Liver (tissue), 3 donors: ENCODE measurements at regions not wholly inside any gene's neighbourhood (a gene's known extent, or its start where the extent isn't known, plus 50 kb on each side); places are given as distances from the start of the nearest gene placed in this dataset.
"Not testable (repeated sequence)": the region's sequence is repeated elsewhere in the genome, so short reads cannot be mapped to it uniquely, and the experiment has no call there.

Experiments used
- CTCF ChIP-seq: fragments of 150-350 bp; IDR thresholded peaks from 2 replicates; pipeline ENCODE4 v1.5.1; 2017; ENCODE audit warnings: improper control_type of control experiment, low read depth, low read length; ENCODE audit not compliant: missing input control
- FOXA1 ChIP-seq: IDR thresholded peaks from 2 replicates; pipeline ENCODE4 v1.6.1; 2016; ENCODE audit warnings: antibody characterized with exemption
- GABPA ChIP-seq, 2 donors: IDR thresholded peaks in 1 of 2; conservative IDR thresholded peaks in 1 of 2; 2 replicates each; pipeline ENCODE4 v1.6.1; 2016; ENCODE audit warnings: antibody characterized with exemption in 2 of 2, mild to moderate bottlenecking in 1 of 2, moderate library complexity in 1 of 2
- HNF4A ChIP-seq, 2 donors: conservative IDR thresholded peaks; 2 replicates each; pipeline ENCODE4 v1.6.1; 2016; ENCODE audit warnings: antibody characterized with exemption in 2 of 2, mild to moderate bottlenecking in 2 of 2
- MAX ChIP-seq: IDR thresholded peaks from 2 replicates; pipeline ENCODE4 v1.6.1; 2016; ENCODE audit warnings: antibody characterized with exemption
- RAD21 ChIP-seq, 2 donors: IDR thresholded peaks; 2 replicates each; pipeline ENCODE4 v1.6.1; 2016; ENCODE audit warnings: antibody characterized with exemption in 2 of 2, mild to moderate bottlenecking in 2 of 2
- REST ChIP-seq: IDR thresholded peaks from 2 replicates; pipeline ENCODE4 v1.6.1; 2016; ENCODE audit warnings: antibody characterized with exemption, mild to moderate bottlenecking
- SP1 ChIP-seq: IDR thresholded peaks from 2 replicates; pipeline ENCODE4 v1.6.1; 2018; ENCODE audit warnings: antibody characterized with exemption, mild to moderate bottlenecking
- TAF1 ChIP-seq: conservative IDR thresholded peaks from 2 replicates; pipeline ENCODE4 v1.6.1; 2016; ENCODE audit warnings: antibody characterized with exemption, mild to moderate bottlenecking
- donor health status: healthy.
- donor health status: healthy.

- not testable (repeated sequence) for TF ChIP-seq REST; CTCF; HNF4A (conservative IDR thresholded peaks at IDR 0.05); TAF1; GABPA (IDR thresholded peaks at IDR 0.05 in 1 of 2, conservative IDR thresholded peaks at IDR 0.05 in 1 of 2); FOXA1; RAD21 (IDR thresholded peaks at IDR 0.05); MAX; SP1
These were observed 4439.2 kb upstream of the TPTE start for GRCh38 chr21:6082166-6082565.
